HepG2 (cell line): ENCODE measurements at regions not wholly inside any gene's neighbourhood (a gene's known extent, or its start where the extent isn't known, plus 50 kb on each side); places are given as distances from the start of the nearest gene placed in this dataset.

Experiments
- CHCHD3 ChIP-seq: sonication (generic); formaldehyde crosslinking; IDR thresholded peaks from 2 replicates; pipeline ENCODE4 v1.8.0; 2022; ENCODE audit warnings: mild to moderate bottlenecking, missing genetic modification reagents, moderate library complexity
- CTCF ChIP-seq: sonication (generic); formaldehyde crosslinking; IDR thresholded peaks from 2 replicates; pipeline ENCODE4 v1.5.0; 2020; ENCODE audit warnings: mild to moderate bottlenecking, missing genetic modification reagents, moderate library complexity
- DBP ChIP-seq: sonication (generic); formaldehyde crosslinking; IDR thresholded peaks from 2 replicates; pipeline ENCODE4 v1.4.0; 2020; ENCODE audit warnings: missing genetic modification reagents; ENCODE audit errors: not compliant biosample characterization
- MAFK ChIP-seq, 2 experiments: IDR thresholded peaks in 1 of 2; conservative IDR thresholded peaks in 1 of 2; 2 replicates each; pipeline ENCODE4 v1.6.1; 2011; ENCODE audit warnings: improper control_type of control experiment in 2 of 2, low read length in 2 of 2
- ZNF24 ChIP-seq: fragments of 450-650 bp; IDR thresholded peaks from 2 replicates; pipeline ENCODE4 v1.6.1; 2017; ENCODE audit warnings: antibody characterized with exemption, mild to moderate bottlenecking
- ZNF652 ChIP-seq: IDR thresholded peaks from 2 replicates; pipeline ENCODE4 v1.6.1; 2016; ENCODE audit warnings: low read depth, borderline replicate concordance
- ZSCAN25 ChIP-seq: sonication (generic); formaldehyde crosslinking; IDR thresholded peaks from 2 replicates; pipeline ENCODE4 v1.8.0; 2022; ENCODE audit warnings: mild to moderate bottlenecking, missing genetic modification reagents
- TF ChIP-seq, protein P1 (sequence below): sonication (generic); formaldehyde crosslinking; IDR thresholded peaks from 2 replicates; pipeline ENCODE4 v1.5.0; 2020; ENCODE audit warnings: missing genetic modification reagents

GRCh38 chr13:54875111-54875510 lies 1846.5 kb downstream of the OLFM4 start:
- TF ChIP-seq CHCHD3 (CRISPR knock-in tag) (no peak), CTCF (CRISPR knock-in tag) (no peak), DBP (CRISPR knock-in tag) (no peak), ZSCAN25 (CRISPR knock-in tag) (no peak), ZNF24 (no peak), ZNF652 (CRISPR knock-in tag) (no peak), MAFK (conservative IDR thresholded peaks at IDR 0.05 in 1 of 2, IDR thresholded peaks at IDR 0.05 in 1 of 2; ENCODE audit: low read length in 2 of 2) (no peak)
- TF ChIP-seq, protein P1, sequence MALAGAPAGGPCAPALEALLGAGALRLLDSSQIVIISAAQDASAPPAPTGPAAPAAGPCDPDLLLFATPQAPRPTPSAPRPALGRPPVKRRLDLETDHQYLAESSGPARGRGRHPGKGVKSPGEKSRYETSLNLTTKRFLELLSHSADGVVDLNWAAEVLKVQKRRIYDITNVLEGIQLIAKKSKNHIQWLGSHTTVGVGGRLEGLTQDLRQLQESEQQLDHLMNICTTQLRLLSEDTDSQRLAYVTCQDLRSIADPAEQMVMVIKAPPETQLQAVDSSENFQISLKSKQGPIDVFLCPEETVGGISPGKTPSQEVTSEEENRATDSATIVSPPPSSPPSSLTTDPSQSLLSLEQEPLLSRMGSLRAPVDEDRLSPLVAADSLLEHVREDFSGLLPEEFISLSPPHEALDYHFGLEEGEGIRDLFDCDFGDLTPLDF (CRISPR knock-in tag) = no peak
